ENCODE measurements at regions not wholly inside any gene's neighbourhood (a gene's known extent, or its start where the extent isn't known, plus 50 kb on each side); places are given as distances from the start of the nearest gene placed in this dataset.

- H3K9me2 ChIP-seq (ENCODE audit: insufficient read depth): no peaks in the 10 kb centered on the region
- DNase-seq (ENCODE audit: low read depth, low spot score) (no peak), ATAC-seq (no peak)
- no peaks in the 10 kb centered on the region for H3K4me1 ChIP-seq (ENCODE audit: control insufficient read depth in 1 of 2, insufficient read depth in 2 of 2, low read length in 2 of 2)
- no peaks in the 10 kb centered on the region for H3K36me3 ChIP-seq (ENCODE audit: control insufficient read depth in 1 of 2, insufficient read depth in 2 of 2, low read length in 2 of 2)
- no peak for TF ChIP-seq REST (IDR thresholded peaks at IDR 0.05; ENCODE audit: low read depth)
- no peak for TF ChIP-seq TCF7L2 (IDR thresholded peaks at IDR 0.05; ENCODE audit: borderline replicate concordance, extremely low read depth, insufficient read depth, insufficient read length)
- TF ChIP-seq YY1 (IDR thresholded peaks at IDR 0.05; ENCODE audit: extremely low read depth, insufficient replicate concordance, low read depth, low read length): no peak
- no peak for TF ChIP-seq ATF3 (IDR thresholded peaks at IDR 0.05)
- no peak for TF ChIP-seq EZH2 (IDR thresholded peaks at IDR 0.05)
- no peak for TF ChIP-seq MAX (IDR thresholded peaks at IDR 0.05)
- TF ChIP-seq ELF1 (IDR thresholded peaks at IDR 0.05; ENCODE audit: borderline replicate concordance, low read depth): no peak
- no peak overlapping the region for H2AFZ ChIP-seq (ENCODE audit: low read depth, low read length, poor library complexity, severe bottlenecking)
- CTCF ChIA-PET: no interaction called here
- H3K27me3 ChIP-seq (ENCODE audit: insufficient read depth, low read length): no peaks in the 10 kb centered on the region
- no peaks in the 10 kb centered on the region for H3K79me2 ChIP-seq (ENCODE audit: insufficient read depth, low read length)
- H3K27ac ChIP-seq (ENCODE audit: low read depth, low read length): no peak overlapping the region
- RAD21 ChIA-PET (ENCODE audit: low non-redundant PET in 1 of 2, low total read pairs in 2 of 2, uncharacterized antibody in 2 of 2, unreplicated experiment in 2 of 2): no interaction called here
- POLR2A ChIA-PET: no interaction called here
- H3K9ac ChIP-seq (ENCODE audit: low read length): no peak overlapping the region
- BruUV-seq (replicated peaks): no TSS peak
- intact Hi-C loops (cut with micrococcal nuclease): no loop called here
- H3K4me2 ChIP-seq (ENCODE audit: low read length): no peak overlapping the region
- no peak overlapping the region for H3K4me3 ChIP-seq (replicated peaks in 1 of 2; ENCODE audit: low read depth in 1 of 2, low read length in 2 of 2)
- H3K9me3 ChIP-seq (ENCODE audit: control insufficient read depth in 1 of 2, insufficient read depth in 1 of 2, low read depth in 1 of 2, low read length in 2 of 2): peaks cover 35 to 36% of the 10 kb centered on the region in 2 experiments; a peak in 3 of 4 replicates
- H4K20me1 ChIP-seq (ENCODE audit: insufficient read depth): no peaks in the 10 kb centered on the region
Measured at GRCh38 chr16:79426663-79427062, 173.9 kb downstream of the MAF start.
